ENCODE measurements at regions not wholly inside any gene's neighbourhood (a gene's known extent, or its start where the extent isn't known, plus 50 kb on each side); places are given as distances from the start of the nearest gene placed in this dataset.
A peak's percentile ranks its signal among the peaks of the same experiment; 100 is the strongest.

DNA sequence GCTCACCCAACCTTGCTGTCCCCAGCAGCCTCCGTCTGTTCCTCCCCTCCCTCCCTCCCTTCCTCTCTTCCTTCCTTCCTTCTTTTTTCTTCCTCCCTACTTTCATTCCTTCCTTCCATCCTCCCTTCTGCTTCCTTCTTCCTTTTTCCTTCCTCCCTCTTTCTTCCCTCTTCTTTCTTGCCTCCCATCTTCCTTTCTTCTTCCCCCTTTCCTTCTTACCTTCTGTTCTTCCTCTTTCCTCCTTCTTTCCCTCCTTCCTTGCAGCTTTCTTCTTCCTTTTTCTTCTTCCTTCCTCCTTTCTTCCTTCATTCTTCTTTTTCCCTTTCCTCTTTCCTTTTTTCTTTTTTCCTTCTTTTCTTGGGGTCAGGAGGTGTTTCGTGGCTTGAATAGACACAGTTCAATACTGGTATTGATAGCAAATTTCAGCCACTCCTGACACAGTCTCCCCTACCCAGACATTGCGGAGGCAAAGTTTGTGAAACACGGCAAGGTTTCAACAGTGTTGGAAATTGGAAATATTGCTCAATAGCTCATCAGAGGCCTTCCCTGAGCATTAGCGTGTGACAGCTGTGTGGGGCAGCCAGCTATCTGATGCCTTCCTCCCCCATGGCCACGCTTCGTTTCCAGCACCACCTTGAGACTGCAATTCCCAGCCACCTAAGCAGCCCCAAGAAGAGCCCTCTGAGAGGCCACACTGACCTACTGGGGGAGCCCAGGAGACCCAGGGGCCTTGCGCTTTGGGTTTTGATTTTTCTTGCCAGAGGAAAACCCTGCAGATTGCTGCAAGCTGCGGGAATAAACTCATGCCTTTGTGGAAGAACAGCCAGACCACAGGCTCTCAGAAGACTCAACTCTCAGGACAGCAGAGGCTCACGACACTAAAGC lies 82.2 kb downstream of the KLF15 start:
- Histone ChIP-seq H3K27me3 (no peaks in the 10 kb centered on the region), H3K4me1 (peaks cover 3 to 26% (median 18%) of the 10 kb centered on the region in 4 donors), H3K27ac (peak overlapping the region; percentile 24 to 71 (median 42)), H3K4me3 (peak overlapping the region in 1 of 4 donors; percentile 21), H3K9me3 (no peaks in the 10 kb centered on the region), H3K36me3 (no peaks in the 10 kb centered on the region)
- TF ChIP-seq POLR2AphosphoS5 (IDR thresholded peaks at IDR 0.05): peak in 1 of 2 donors; percentile 17
- TF ChIP-seq, protein P1, sequence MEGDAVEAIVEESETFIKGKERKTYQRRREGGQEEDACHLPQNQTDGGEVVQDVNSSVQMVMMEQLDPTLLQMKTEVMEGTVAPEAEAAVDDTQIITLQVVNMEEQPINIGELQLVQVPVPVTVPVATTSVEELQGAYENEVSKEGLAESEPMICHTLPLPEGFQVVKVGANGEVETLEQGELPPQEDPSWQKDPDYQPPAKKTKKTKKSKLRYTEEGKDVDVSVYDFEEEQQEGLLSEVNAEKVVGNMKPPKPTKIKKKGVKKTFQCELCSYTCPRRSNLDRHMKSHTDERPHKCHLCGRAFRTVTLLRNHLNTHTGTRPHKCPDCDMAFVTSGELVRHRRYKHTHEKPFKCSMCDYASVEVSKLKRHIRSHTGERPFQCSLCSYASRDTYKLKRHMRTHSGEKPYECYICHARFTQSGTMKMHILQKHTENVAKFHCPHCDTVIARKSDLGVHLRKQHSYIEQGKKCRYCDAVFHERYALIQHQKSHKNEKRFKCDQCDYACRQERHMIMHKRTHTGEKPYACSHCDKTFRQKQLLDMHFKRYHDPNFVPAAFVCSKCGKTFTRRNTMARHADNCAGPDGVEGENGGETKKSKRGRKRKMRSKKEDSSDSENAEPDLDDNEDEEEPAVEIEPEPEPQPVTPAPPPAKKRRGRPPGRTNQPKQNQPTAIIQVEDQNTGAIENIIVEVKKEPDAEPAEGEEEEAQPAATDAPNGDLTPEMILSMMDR (IDR thresholded peaks at IDR 0.05): no peak
- 48 to 64% methylated on average over 10 of the region's 10 CpGs for WGBS, 2 donors
- DNase-seq: no peak
- ATAC-seq (ENCODE audit: low FRiP score in 2 of 2): peak in 1 of 2 donors; percentile 29

DNA sequence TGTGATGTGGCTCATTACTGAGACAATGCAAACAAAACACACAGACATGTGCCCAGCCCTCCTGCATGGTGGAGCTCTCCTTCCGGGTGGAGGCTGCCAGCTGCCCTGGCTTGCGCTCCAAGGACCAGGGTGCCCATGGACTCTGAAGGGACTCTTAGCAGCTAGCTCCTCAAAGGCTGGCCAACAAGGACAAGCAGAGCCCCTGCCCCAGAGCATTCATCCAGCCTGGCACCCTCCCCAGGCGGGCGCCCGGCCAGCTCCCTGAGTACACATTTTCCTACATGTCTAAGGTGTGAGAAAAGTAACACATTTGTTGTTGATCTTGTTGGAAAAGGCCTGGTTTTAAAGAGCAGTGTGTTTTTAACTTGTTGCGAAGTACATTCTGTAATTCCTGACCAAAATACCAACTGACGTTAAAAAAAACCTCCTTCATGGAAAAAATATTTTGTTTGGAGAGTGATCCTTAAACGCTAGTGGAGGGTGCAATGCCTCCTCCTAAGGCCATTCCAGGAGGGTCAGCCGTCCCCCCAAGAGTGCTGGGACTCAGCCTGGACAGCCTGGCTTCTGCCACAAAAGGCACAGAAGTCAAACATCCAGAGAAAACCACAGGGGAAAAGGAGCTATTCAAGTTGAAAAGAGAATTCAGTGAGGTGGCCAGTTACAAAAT lies 86.9 kb downstream of the KLF15 start:
- peaks cover 18 to 54% (median 43%) of the 10 kb centered on the region in 4 donors for H3K4me1 ChIP-seq
- H3K4me3 ChIP-seq: no peak overlapping the region
- no peaks in the 10 kb centered on the region for H3K36me3 ChIP-seq
- peak overlapping the region; percentile 79 to 85 (median 82) for H3K27ac ChIP-seq
- WGBS, 2 donors: 43 to 47% methylated on average over 8 to 9 of the region's 9 CpGs
- H3K9me3 ChIP-seq: no peaks in the 10 kb centered on the region
- no peaks in the 10 kb centered on the region for H3K27me3 ChIP-seq
- DNase-seq (peak; percentile 91 to 96), ATAC-seq (ENCODE audit: low FRiP score in 2 of 2) (peak; percentile 30 to 71)
- TF ChIP-seq POLR2A (IDR thresholded peaks at IDR 0.05) (no peak), POLR2AphosphoS5 (IDR thresholded peaks at IDR 0.05) (peak; percentile 26 to 71), EP300 (IDR thresholded peaks at IDR 0.05) (peak in 1 of 4 donors; percentile 13)

DNA sequence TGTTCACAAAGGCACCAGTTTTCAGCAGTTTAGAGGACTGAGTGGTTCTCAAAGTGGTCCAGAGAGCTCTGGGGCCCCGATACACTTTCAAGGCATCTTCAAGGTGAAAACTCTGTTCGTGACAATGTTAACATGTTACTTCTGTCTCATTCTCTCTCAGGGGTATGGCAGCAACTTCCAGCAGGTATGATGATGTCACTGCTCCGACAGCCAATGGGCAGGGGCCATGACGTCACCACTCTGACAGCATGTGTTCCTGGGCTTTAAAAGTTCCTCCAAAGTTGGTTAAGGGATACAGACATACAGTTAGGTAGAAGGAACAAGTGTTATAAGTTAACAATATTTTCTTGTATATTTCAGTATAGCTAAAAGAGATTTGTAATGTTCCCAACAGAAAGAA lies 87.9 kb downstream of the KLF15 start:
- WGBS, 2 donors: 57 to 76% methylated on average over 4 of the region's 4 CpGs
- Histone ChIP-seq H3K36me3 (no peaks in the 10 kb centered on the region), H3K4me1 (peaks cover 18 to 50% (median 41%) of the 10 kb centered on the region in 4 donors), H3K27ac (peak overlapping the region; percentile 79 to 85 (median 82)), H3K27me3 (no peaks in the 10 kb centered on the region), H3K9me3 (no peaks in the 10 kb centered on the region), H3K4me3 (no peak overlapping the region)
- no peak for TF ChIP-seq EP300 (IDR thresholded peaks at IDR 0.05)
- TF ChIP-seq, protein P1 (IDR thresholded peaks at IDR 0.05): no peak
- TF ChIP-seq POLR2AphosphoS5 (IDR thresholded peaks at IDR 0.05): no peak
- no peak for TF ChIP-seq POLR2A (IDR thresholded peaks at IDR 0.05)
- DNase-seq (no peak), ATAC-seq (ENCODE audit: low FRiP score in 2 of 2) (no peak)

DNA sequence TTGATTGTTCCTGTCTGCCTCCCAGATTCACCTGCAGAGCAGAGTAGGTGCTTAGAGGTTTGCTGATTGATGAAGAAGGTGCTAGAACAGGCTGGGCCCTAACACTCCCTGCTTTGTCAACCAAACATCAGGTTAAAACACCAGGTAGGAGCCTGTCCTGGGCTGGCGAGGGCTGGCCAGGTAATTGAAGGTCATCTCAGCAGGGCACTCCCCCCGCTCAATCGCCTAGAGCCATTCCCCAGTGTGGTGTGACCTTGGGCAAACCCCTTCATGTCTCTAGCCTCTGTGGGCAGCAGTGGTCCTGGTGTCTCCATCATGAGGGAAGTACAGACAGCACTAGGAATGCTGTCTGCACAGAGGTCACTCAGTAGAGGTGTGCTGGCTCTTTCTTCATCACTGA lies 88.3 kb downstream of the KLF15 start:
- no peaks in the 10 kb centered on the region for H3K9me3 ChIP-seq
- H3K4me1 ChIP-seq: peaks cover 18 to 50% (median 41%) of the 10 kb centered on the region in 4 donors
- no peaks in the 10 kb centered on the region for H3K36me3 ChIP-seq
- no peak overlapping the region for H3K4me3 ChIP-seq
- H3K27me3 ChIP-seq: no peaks in the 10 kb centered on the region
- ATAC-seq (ENCODE audit: low FRiP score in 2 of 2) (no peak), DNase-seq (no peak)
- no peak for TF ChIP-seq EP300 (IDR thresholded peaks at IDR 0.05)
- no peak for TF ChIP-seq POLR2AphosphoS5 (IDR thresholded peaks at IDR 0.05)
- TF ChIP-seq, protein P1 (IDR thresholded peaks at IDR 0.05): no peak
- no peak for TF ChIP-seq POLR2A (IDR thresholded peaks at IDR 0.05)
- H3K27ac ChIP-seq: peak overlapping the region; percentile 79 to 85 (median 82)
- WGBS, 2 donors: 54 to 87% methylated on average over 3 of the region's 3 CpGs

DNA sequence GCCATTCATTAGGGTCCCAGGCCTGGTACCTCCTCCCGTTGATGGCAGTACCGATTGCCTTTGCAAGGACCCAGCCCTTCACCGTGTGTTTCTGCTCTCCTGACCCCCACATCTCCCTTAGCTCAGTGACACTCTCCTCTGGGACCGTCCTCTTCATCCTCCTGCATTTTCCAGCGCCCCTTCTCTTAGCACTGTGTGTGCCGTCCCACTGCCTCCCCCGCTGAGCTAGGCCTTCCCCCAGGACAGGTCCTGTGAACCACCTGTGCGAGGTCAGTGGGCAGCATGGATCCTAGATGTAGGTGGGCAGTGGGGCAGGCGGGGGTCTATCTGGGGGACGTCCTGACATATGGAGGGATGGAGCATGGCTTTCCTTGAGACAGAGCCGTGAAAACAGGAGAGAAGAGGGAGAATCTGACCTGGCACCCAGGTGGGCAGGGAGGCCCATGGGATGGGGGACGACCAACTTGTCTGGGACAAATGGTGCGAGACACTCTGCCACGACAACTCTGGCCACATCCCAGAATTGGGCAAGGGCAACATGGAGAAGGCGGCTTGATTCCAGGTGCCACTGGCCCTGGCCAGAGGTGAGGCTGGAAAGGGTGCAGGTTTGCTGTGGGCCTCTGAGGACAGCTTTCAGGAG lies 87.7 kb upstream of the ALDH1L1 start:
- H3K4me1 ChIP-seq: peaks cover 18 to 50% (median 41%) of the 10 kb centered on the region in 4 donors
- H3K4me3 ChIP-seq: peak overlapping the region in 3 of 4 donors; percentile 27 to 35 (median 33)
- 58 to 64% methylated on average over 15 of the region's 15 CpGs for WGBS, 2 donors

More for the DNA sequence above, 87.7 kb upstream of the ALDH1L1 start:
- Histone ChIP-seq H3K27me3 (no peaks in the 10 kb centered on the region), H3K36me3 (no peaks in the 10 kb centered on the region), H3K27ac (peak overlapping the region; percentile 79 to 85 (median 82)), H3K9me3 (no peaks in the 10 kb centered on the region)
- no peak for ATAC-seq (ENCODE audit: low FRiP score in 2 of 2)
- TF ChIP-seq, protein P1 (IDR thresholded peaks at IDR 0.05): no peak
- TF ChIP-seq POLR2A (IDR thresholded peaks at IDR 0.05): no peak
- TF ChIP-seq POLR2AphosphoS5 (IDR thresholded peaks at IDR 0.05): no peak
- no peak for TF ChIP-seq EP300 (IDR thresholded peaks at IDR 0.05)
- no peak for DNase-seq

Measured in upper lobe of left lung (tissue), 6 donors.